Activated naive CD8-positive, alpha-beta T cell treated with anti-CD3 and anti-CD28 coated beads for 36 hours (primary cell): ENCODE measurements at regions not wholly inside any gene's neighbourhood (a gene's known extent, or its start where the extent isn't known, plus 50 kb on each side); places are given as distances from the start of the nearest gene placed in this dataset.

Source experiments
- DNase-seq: peaks from one replicate; pipeline ENCODE4 v3.0.0; 2021
- H3K27ac Mint-ChIP-seq: one replicate; pipeline ENCODE4 v1.8.0; 2022; ENCODE audit warnings: mild to moderate bottlenecking, moderate library complexity, mixed read lengths
- H3K27me3 Mint-ChIP-seq: one replicate; pipeline ENCODE4 v1.8.0; 2022; ENCODE audit warnings: mild to moderate bottlenecking, mixed read lengths
- H3K36me3 Mint-ChIP-seq: one replicate; pipeline ENCODE4 v1.8.0; 2021; ENCODE audit warnings: mild to moderate bottlenecking, mixed read lengths
- H3K4me1 Mint-ChIP-seq: one replicate; pipeline ENCODE4 v1.8.0; 2021; ENCODE audit warnings: mixed read lengths
- H3K4me3 Mint-ChIP-seq: one replicate; pipeline ENCODE4 v1.8.0; 2022; ENCODE audit warnings: mild to moderate bottlenecking, moderate library complexity, mixed read lengths
- H3K9me3 Mint-ChIP-seq: one replicate; pipeline ENCODE4 v1.8.0; 2022; ENCODE audit warnings: mixed read lengths

- H3K4me1 Mint-ChIP-seq = no peaks in the 10 kb centered on the region
- no peaks in the 10 kb centered on the region for H3K9me3 Mint-ChIP-seq
- no peak overlapping the region for H3K4me3 Mint-ChIP-seq
- no peaks in the 10 kb centered on the region for H3K27me3 Mint-ChIP-seq
- DNase-seq = no peak
- H3K27ac Mint-ChIP-seq = no peak overlapping the region
- no peaks in the 10 kb centered on the region for H3K36me3 Mint-ChIP-seq
Observed at GRCh38 chr11:23509821-23510220, 649.5 kb upstream of the CCDC179 start.

DNA sequence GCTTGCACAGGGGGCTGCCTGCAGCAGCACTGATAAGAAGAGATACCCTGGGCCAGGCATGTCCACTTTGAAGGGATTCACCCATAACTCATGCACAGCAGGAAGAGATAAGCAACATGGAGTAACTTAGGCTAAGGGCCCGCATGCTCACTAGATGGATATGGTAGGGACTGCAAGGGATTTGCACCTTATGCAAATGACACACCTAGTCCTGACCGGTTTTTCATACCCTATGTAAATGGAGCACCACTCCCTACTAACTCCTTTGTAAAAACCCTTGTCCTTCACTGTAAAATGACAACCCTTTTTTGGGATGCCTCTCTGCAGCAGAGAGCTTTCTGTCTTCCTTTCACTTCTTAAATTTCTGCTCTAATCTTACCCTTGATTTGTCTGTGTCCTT lies 658.9 kb upstream of the CCDC179 start:
- no peak for DNase-seq
- no peak overlapping the region for H3K4me3 Mint-ChIP-seq
- H3K9me3 Mint-ChIP-seq = no peaks in the 10 kb centered on the region
- H3K27ac Mint-ChIP-seq = no peak overlapping the region
- no peaks in the 10 kb centered on the region for H3K4me1 Mint-ChIP-seq
- no peaks in the 10 kb centered on the region for H3K36me3 Mint-ChIP-seq
- no peaks in the 10 kb centered on the region for H3K27me3 Mint-ChIP-seq

- DNase-seq = no peak
- no peak overlapping the region for H3K27ac Mint-ChIP-seq
- no peaks in the 10 kb centered on the region for H3K9me3 Mint-ChIP-seq
- no peaks in the 10 kb centered on the region for H3K4me1 Mint-ChIP-seq
- no peaks in the 10 kb centered on the region for H3K27me3 Mint-ChIP-seq
- no peak overlapping the region for H3K4me3 Mint-ChIP-seq
- no peaks in the 10 kb centered on the region for H3K36me3 Mint-ChIP-seq
Observed at GRCh38 chr11:23520226-23520960, 660.1 kb upstream of the CCDC179 start.

DNA sequence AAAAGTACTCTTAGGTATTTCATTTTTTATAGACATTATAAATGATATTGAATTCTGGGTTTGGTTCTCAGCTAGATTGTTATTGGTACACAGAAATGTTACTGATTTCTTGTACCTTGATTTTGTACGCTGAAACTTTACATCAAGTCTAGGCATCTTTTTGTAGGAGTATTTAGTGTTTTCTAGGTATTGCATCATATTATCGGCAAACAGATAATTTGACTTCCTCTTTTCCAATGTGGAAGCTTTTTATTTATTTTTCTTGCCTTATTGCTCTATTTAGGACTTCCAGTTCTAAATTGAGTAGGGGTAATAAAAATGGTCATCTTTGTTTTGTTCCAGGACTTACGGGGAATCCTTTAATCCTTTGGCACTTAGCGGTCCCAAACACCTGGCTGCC lies 676.6 kb upstream of the CCDC179 start:
- Mint-ChIP-seq H3K27ac (no peak overlapping the region), H3K9me3 (no peaks in the 10 kb centered on the region), H3K36me3 (no peaks in the 10 kb centered on the region), H3K4me3 (no peak overlapping the region), H3K27me3 (peaks cover 5% of the 10 kb centered on the region), H3K4me1 (no peaks in the 10 kb centered on the region)
- no peak for DNase-seq

- DNase-seq = no peak
- Mint-ChIP-seq H3K36me3 (no peaks in the 10 kb centered on the region), H3K27me3 (peaks cover 5% of the 10 kb centered on the region), H3K9me3 (no peaks in the 10 kb centered on the region), H3K4me3 (no peak overlapping the region), H3K27ac (no peak overlapping the region), H3K4me1 (no peaks in the 10 kb centered on the region)
Observed at GRCh38 chr11:23539556-23539955, 679.3 kb upstream of the CCDC179 start.

DNA sequence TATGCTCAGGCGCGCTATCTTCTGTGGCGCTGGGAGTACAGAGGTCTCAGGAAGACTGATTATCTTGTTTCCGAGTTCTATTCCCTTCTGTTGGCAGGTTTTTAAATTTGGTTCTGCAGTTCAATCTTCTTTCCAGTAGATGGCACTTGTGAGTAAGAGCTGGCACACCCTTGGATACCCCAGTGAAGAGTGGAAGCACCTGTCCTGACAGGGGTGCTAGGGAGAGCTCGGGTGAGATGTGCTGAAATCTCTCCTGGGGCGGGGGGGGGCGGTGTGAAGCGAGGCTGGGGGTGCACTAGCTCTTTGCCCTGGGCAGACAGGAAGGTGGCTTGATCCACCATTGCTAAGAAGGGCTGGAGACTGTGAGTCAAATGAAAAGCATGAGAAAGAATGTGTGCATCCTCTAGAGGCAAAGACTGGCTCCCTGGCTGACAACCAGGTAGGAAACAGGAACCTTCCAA lies 679.9 kb upstream of the CCDC179 start:
- no peak for DNase-seq
- peaks cover 5% of the 10 kb centered on the region for H3K27me3 Mint-ChIP-seq
- H3K27ac Mint-ChIP-seq = no peak overlapping the region
- no peak overlapping the region for H3K4me3 Mint-ChIP-seq
- no peaks in the 10 kb centered on the region for H3K4me1 Mint-ChIP-seq
- no peaks in the 10 kb centered on the region for H3K9me3 Mint-ChIP-seq
- no peaks in the 10 kb centered on the region for H3K36me3 Mint-ChIP-seq

DNA sequence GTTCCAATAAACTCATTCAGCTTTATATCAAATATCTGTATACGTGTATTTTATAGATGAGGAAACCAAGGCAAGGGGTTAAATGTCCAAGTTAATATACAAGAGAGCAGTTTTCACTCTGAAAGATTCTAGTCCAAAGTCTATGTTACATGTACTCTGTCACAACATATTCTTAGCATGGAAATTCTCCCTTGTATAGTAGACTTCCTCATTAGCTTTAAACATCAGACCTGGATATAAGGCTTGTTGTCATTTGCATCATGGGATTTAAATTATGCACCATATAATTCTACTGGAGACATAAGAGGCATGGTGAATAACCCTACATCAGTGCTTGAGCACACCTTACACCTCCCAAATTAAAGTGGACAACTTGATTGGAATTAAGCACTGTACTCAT lies 681.9 kb upstream of the CCDC179 start:
- Mint-ChIP-seq H3K4me1 (no peaks in the 10 kb centered on the region), H3K27me3 (peaks cover 5% of the 10 kb centered on the region), H3K36me3 (no peaks in the 10 kb centered on the region), H3K27ac (no peak overlapping the region), H3K9me3 (no peaks in the 10 kb centered on the region), H3K4me3 (no peak overlapping the region)
- no peak for DNase-seq

GRCh38 chr11:23542816-23543215 lies 682.5 kb upstream of the CCDC179 start:
- no peak for DNase-seq
- Mint-ChIP-seq H3K27me3 (peaks cover 5% of the 10 kb centered on the region), H3K4me3 (no peak overlapping the region), H3K4me1 (no peaks in the 10 kb centered on the region), H3K27ac (no peak overlapping the region), H3K36me3 (no peaks in the 10 kb centered on the region), H3K9me3 (no peaks in the 10 kb centered on the region)

DNA sequence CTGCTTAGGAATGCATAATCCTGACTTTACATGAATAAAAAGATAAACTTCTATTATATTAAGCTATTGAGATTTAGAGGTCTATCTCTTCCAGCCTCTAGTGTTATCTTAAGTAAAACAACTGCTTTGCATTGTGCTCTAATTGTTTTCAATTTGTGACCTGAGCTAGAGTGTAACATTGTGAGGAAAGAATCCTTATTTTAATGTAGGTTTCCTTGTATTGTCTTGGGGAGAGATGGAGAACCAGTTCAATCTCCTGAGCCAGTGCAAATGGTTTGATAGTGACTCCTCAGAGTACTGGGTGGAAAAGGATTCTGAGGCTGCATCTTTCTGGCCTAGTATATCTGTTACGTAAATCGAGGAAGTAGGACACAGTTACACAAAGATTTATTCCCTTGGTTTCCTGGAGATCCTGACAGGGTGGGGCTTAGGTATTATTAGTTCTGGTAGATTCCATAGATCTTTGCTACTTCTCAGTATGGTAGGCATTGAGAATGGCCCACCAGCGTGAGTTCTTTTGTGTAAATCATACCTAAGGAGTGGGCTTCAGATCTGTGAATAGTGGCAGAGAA lies 683.5 kb upstream of the CCDC179 start:
- H3K4me1 Mint-ChIP-seq = no peaks in the 10 kb centered on the region
- no peak for DNase-seq

GRCh38 chr11:23551706-23552105 lies 691.4 kb upstream of the CCDC179 start:
- H3K27me3 Mint-ChIP-seq = no peaks in the 10 kb centered on the region
- H3K4me3 Mint-ChIP-seq = no peak overlapping the region
- no peak overlapping the region for H3K27ac Mint-ChIP-seq
- H3K36me3 Mint-ChIP-seq = no peaks in the 10 kb centered on the region
- no peak for DNase-seq
- no peaks in the 10 kb centered on the region for H3K4me1 Mint-ChIP-seq
- H3K9me3 Mint-ChIP-seq = no peaks in the 10 kb centered on the region

More for the DNA sequence above, 683.5 kb upstream of the CCDC179 start:
- no peaks in the 10 kb centered on the region for H3K9me3 Mint-ChIP-seq
- H3K36me3 Mint-ChIP-seq = no peaks in the 10 kb centered on the region
- peaks cover 5% of the 10 kb centered on the region for H3K27me3 Mint-ChIP-seq
- no peak overlapping the region for H3K27ac Mint-ChIP-seq
- no peak overlapping the region for H3K4me3 Mint-ChIP-seq

- Mint-ChIP-seq H3K4me3 (no peak overlapping the region), H3K4me1 (no peaks in the 10 kb centered on the region), H3K36me3 (no peaks in the 10 kb centered on the region), H3K27me3 (no peaks in the 10 kb centered on the region), H3K9me3 (no peaks in the 10 kb centered on the region), H3K27ac (no peak overlapping the region)
- DNase-seq = no peak
Observed at GRCh38 chr11:23554002-23554401, 693.7 kb upstream of the CCDC179 start.

- Mint-ChIP-seq H3K4me3 (no peak overlapping the region), H3K9me3 (no peaks in the 10 kb centered on the region), H3K27ac (no peak overlapping the region), H3K27me3 (no peaks in the 10 kb centered on the region), H3K36me3 (no peaks in the 10 kb centered on the region), H3K4me1 (no peaks in the 10 kb centered on the region)
- no peak for DNase-seq
Observed at GRCh38 chr11:23555085-23555484, 694.8 kb upstream of the CCDC179 start.

DNA sequence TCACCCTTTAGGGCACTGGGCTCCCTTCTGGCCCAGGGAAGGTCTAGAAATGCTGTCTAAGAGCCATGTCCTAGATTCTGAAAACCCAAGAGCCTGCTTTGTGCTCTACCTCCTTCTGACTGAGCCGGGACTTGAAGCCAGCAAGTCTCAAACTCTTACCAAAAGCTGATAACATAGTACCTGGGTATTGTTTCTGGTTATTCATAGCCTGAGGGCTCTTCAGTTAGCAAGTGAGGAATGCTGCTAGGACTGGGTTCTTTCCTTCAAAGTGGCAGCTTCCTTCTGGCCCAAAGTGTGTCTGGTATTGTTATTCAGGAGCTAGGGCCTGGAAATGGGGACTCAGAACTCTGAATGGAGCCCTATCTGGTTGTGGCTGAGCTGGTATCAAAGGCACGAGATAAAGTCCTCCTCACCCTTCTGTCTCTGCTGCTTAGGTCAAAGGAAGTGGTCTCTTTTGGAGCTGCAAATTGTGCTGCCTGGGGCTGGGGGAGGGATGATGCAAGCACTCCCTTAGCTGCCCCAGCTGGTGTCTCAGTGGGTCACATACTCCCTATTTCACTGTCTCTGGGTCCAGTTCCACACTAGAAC lies 696.0 kb upstream of the CCDC179 start:
- Mint-ChIP-seq H3K4me3 (no peak overlapping the region), H3K36me3 (no peaks in the 10 kb centered on the region)

DNA sequence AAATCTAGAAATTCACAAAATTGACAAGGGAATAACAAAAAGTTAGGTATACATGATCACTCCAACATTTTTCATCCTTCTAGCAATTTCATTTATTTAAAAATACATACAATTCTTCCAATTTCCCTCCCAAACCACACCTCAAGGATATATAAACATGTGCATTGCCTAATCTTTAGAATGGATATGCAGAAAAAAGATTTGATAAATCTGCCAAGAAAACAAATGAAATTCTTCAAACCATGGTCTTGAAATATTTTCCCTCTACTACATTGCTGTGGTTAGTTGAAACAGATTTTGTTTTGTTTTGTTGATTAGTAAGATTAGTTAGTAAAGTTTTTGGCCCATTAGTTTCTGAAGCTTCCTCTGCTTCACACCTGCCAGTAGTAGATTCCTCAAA lies 703.3 kb upstream of the CCDC179 start:
- Mint-ChIP-seq H3K9me3 (no peaks in the 10 kb centered on the region), H3K27ac (no peak overlapping the region), H3K4me1 (no peaks in the 10 kb centered on the region), H3K4me3 (no peak overlapping the region), H3K36me3 (no peaks in the 10 kb centered on the region), H3K27me3 (no peaks in the 10 kb centered on the region)
- DNase-seq = no peak

More for the DNA sequence above, 696.0 kb upstream of the CCDC179 start:
- Mint-ChIP-seq H3K9me3 (no peaks in the 10 kb centered on the region), H3K4me1 (no peaks in the 10 kb centered on the region), H3K27me3 (no peaks in the 10 kb centered on the region), H3K27ac (no peak overlapping the region)
- no peak for DNase-seq

DNA sequence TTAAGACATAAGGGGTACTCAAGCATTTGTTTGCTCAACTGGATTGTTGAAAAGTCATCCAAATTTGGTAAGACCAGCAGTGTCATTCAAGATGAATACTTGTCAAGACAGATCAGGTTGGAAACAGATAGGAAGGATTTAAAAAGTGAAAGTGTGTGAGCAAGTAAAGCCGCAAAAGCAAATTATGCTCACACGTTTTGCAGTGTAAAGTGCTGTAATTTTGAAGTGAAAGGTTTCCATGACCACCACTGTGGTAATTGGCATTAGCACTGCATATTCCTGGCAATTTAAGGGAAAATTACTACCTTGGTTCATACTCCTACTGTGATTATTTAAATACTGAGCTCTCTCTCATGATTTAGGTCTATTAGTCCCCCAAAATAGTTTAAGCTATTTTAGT lies 704.1 kb upstream of the CCDC179 start:
- Mint-ChIP-seq H3K27me3 (no peaks in the 10 kb centered on the region), H3K27ac (no peak overlapping the region), H3K9me3 (no peaks in the 10 kb centered on the region), H3K4me1 (no peaks in the 10 kb centered on the region), H3K4me3 (no peak overlapping the region), H3K36me3 (no peaks in the 10 kb centered on the region)
- no peak for DNase-seq

DNA sequence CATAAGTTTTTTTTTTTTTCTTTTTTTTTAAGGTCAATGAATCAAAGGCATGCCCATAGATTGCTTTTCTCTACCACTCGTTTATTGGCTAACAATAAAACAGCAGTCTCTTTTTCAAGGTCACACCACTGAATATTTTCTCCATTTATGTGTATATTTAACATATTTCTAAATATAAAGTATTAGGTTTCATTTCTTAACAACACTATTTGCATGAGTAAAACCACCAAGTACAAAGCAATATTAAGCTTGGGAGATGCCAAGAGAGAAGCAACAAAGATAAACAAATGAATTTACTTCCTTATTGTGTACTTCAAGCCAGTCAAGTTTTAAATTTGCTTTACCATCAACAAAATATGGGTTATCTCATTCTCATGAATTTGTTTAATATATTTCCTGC lies 708.9 kb upstream of the CCDC179 start:
- Mint-ChIP-seq H3K4me3 (no peak overlapping the region), H3K36me3 (no peaks in the 10 kb centered on the region), H3K4me1 (no peaks in the 10 kb centered on the region), H3K27ac (no peak overlapping the region), H3K27me3 (no peaks in the 10 kb centered on the region), H3K9me3 (no peaks in the 10 kb centered on the region)
- DNase-seq = no peak
